Astrocyte (in vitro differentiated cells and primary cell): ENCODE measurements at regions not wholly inside any gene's neighbourhood (a gene's known extent, or its start where the extent isn't known, plus 50 kb on each side); places are given as distances from the start of the nearest gene placed in this dataset.
"Not testable (repeated sequence)": the region's sequence is repeated elsewhere in the genome, so short reads cannot be mapped to it uniquely, and the experiment has no call there.

Experiments used
- DNase-seq: peaks from one replicate; pipeline ENCODE4 v3.0.0-alpha.2; 2010; ENCODE audit warnings: low read depth
- FAIRE-seq: peaks from 2 replicates; lab custom pipeline; 2011; peaks lifted over from hg19 to GRCh38; lab: Jason Lieb, UNC
- H2AFZ ChIP-seq: 2 replicates; pipeline ENCODE4 v1.6.0; 2012; ENCODE audit warnings: low read depth, low read length, inconsistent platforms
- H3K27ac ChIP-seq: 2 replicates; pipeline ENCODE4 v1.5.1; 2011; ENCODE audit warnings: low read depth, low read length, inconsistent platforms
- H3K27me3 ChIP-seq: 2 replicates; pipeline ENCODE4 v1.6.0; 2011; ENCODE audit warnings: low read length, inconsistent platforms; ENCODE audit not compliant: insufficient read depth
- H3K36me3 ChIP-seq: 2 replicates; pipeline ENCODE4 v1.5.1; 2011; ENCODE audit warnings: low read length, inconsistent platforms; ENCODE audit not compliant: insufficient read depth
- H3K4me1 ChIP-seq: 2 replicates; pipeline ENCODE4 v1.5.1; 2011; ENCODE audit warnings: low read length, inconsistent platforms; ENCODE audit not compliant: insufficient read depth
- H3K4me2 ChIP-seq: 2 replicates; pipeline ENCODE4 v1.6.0; 2012; ENCODE audit warnings: low read length, inconsistent platforms
- H3K4me3 ChIP-seq: 2 replicates; pipeline ENCODE4 v1.5.1; 2011; ENCODE audit warnings: low read depth, mild to moderate bottlenecking, low read length, inconsistent platforms; ENCODE audit not compliant: insufficient read depth
- H3K79me2 ChIP-seq: 2 replicates; pipeline ENCODE4 v1.6.0; 2012; ENCODE audit warnings: mild to moderate bottlenecking, low read length, inconsistent platforms; ENCODE audit not compliant: insufficient read depth
- H3K9ac ChIP-seq: 2 replicates; pipeline ENCODE4 v1.6.0; 2012; ENCODE audit warnings: mild to moderate bottlenecking, low read length, inconsistent platforms
- H3K9me3 ChIP-seq: 2 replicates; pipeline ENCODE4 v1.5.1; 2012; ENCODE audit warnings: low read depth, mild to moderate bottlenecking, low read length, inconsistent platforms; ENCODE audit not compliant: insufficient read depth
- H4K20me1 ChIP-seq: 2 replicates; pipeline ENCODE4 v1.6.0; 2012; ENCODE audit warnings: low read length, inconsistent platforms; ENCODE audit not compliant: insufficient read depth
- H3K27ac Mint-ChIP-seq: one replicate; pipeline ENCODE4 v1.8.0; 2021; ENCODE audit warnings: mild to moderate bottlenecking, mixed read lengths; ENCODE audit not compliant: unreplicated experiment
- H3K27me3 Mint-ChIP-seq: one replicate; pipeline ENCODE4 v1.8.0; 2021; ENCODE audit warnings: low read depth, mixed read lengths; ENCODE audit not compliant: unreplicated experiment
- H3K36me3 Mint-ChIP-seq: one replicate; pipeline ENCODE4 v1.8.0; 2021; ENCODE audit warnings: low read depth, mixed read lengths; ENCODE audit not compliant: unreplicated experiment
- H3K4me1 Mint-ChIP-seq: one replicate; pipeline ENCODE4 v1.8.0; 2021; ENCODE audit warnings: low read depth, mixed read lengths; ENCODE audit not compliant: unreplicated experiment
- H3K4me3 Mint-ChIP-seq: one replicate; pipeline ENCODE4 v1.8.0; 2021; ENCODE audit warnings: mild to moderate bottlenecking, moderate library complexity, mixed read lengths; ENCODE audit not compliant: unreplicated experiment
- H3K9me3 Mint-ChIP-seq: one replicate; pipeline ENCODE4 v1.8.0; 2021; ENCODE audit warnings: mild to moderate bottlenecking, mixed read lengths; ENCODE audit not compliant: unreplicated experiment
- EZH2 ChIP-seq: IDR thresholded peaks from 2 replicates; pipeline ENCODE4 v1.6.1; 2012; ENCODE audit warnings: mild to moderate bottlenecking, low read length, inconsistent platforms; ENCODE audit not compliant: insufficient read depth
- TF ChIP-seq, protein P1 (sequence below): IDR thresholded peaks from 2 replicates; pipeline ENCODE4 v1.5.1; 2011; ENCODE audit warnings: low read depth, mild to moderate bottlenecking, inconsistent platforms, low read length, moderate library complexity; ENCODE audit not compliant: insufficient read depth

DNA sequence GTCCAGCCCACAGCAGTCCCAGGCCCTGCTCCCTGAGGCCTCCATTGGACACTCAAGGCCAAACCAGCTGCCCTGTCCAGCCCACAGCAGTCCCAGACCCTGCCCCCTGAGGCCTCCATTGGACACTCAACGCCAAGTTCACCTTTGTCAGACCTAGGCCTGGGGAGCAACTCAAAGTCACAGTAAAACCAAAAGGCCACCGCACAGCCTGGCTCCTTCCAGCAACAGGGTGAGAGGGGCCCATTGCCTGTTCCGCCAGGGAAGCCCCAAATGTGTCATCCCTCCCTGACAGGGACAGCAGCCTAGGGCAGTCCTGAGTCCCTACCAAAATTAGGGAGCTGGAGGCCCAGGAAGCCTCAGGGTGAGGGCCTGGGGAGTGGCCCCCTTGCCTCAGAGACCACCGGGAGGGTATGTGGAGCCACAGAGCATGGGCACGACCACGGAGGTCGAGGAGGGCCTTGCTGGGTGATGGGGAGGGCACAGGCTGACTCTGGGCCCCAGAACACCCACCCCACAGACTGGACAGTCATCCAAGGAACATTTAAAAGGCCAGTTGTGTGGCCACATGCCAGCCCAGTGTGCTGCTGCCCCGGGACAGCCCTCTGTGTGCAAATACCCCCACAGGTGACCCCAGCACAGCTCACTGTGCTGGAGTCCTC, 66.5 kb upstream of the PPP2R2D start:
- Mint-ChIP-seq H3K27me3 (peaks cover 18% of the 10 kb centered on the region), H3K27ac (no peak overlapping the region), H3K4me1 (peaks cover 3% of the 10 kb centered on the region), H3K9me3 (no peaks in the 10 kb centered on the region), H3K36me3 (no peaks in the 10 kb centered on the region), H3K4me3 (no peak overlapping the region)
- no peak overlapping the region for H3K4me2 ChIP-seq
- H3K36me3 ChIP-seq = no peaks in the 10 kb centered on the region
- H3K9ac ChIP-seq = no peak overlapping the region
- no peaks in the 10 kb centered on the region for H3K27me3 ChIP-seq
- no peaks in the 10 kb centered on the region for H3K4me1 ChIP-seq
- DNase-seq = no peak
- no peaks in the 10 kb centered on the region for H4K20me1 ChIP-seq
- H3K9me3 ChIP-seq = no peaks in the 10 kb centered on the region
- no peaks in the 10 kb centered on the region for H3K79me2 ChIP-seq
- TF ChIP-seq, protein P1, sequence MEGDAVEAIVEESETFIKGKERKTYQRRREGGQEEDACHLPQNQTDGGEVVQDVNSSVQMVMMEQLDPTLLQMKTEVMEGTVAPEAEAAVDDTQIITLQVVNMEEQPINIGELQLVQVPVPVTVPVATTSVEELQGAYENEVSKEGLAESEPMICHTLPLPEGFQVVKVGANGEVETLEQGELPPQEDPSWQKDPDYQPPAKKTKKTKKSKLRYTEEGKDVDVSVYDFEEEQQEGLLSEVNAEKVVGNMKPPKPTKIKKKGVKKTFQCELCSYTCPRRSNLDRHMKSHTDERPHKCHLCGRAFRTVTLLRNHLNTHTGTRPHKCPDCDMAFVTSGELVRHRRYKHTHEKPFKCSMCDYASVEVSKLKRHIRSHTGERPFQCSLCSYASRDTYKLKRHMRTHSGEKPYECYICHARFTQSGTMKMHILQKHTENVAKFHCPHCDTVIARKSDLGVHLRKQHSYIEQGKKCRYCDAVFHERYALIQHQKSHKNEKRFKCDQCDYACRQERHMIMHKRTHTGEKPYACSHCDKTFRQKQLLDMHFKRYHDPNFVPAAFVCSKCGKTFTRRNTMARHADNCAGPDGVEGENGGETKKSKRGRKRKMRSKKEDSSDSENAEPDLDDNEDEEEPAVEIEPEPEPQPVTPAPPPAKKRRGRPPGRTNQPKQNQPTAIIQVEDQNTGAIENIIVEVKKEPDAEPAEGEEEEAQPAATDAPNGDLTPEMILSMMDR = no peak
- TF ChIP-seq EZH2 = no peak
- H3K4me3 ChIP-seq = no peak overlapping the region
- H2AFZ ChIP-seq = no peak overlapping the region
- no peak overlapping the region for H3K27ac ChIP-seq
- FAIRE-seq = no peak

DNA sequence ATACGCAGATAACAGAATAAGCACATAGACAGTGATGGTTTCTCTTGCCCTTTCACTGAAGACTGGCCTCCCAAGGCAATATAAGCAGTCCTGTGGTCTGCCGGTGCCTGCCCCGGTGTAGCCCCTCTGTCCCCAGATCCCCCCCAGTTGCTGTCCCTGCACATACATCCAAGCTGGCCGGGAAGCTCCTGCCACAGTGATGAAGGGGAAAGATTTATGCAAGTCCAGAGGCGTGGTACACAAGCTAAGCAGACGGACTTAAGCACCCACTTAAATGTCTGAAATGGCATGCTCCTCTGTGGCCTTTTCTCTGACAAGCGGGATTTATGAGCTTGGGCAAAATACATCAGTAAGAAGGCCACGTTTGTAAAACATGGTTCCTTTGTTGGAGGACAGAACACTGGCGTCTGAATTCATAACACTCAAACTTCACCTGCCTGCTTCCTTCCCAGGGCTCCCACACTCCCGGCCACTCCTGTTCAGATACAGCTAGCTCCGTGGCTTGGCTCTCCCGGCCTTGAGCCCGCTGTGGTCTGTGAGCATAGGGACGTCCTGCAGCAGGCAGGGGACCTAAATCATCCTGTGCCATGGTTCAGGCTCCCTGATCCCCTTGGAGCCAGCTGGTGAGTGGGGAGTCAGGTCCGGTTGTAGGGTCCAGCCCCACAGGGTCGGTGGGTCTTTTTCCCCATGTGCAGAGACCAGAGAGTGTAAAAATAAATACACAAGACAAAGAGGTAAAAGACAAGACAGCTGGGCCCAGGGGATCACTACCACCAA, 61.7 kb upstream of the PPP2R2D start:
- H3K9ac ChIP-seq = no peak overlapping the region
- H3K27me3 ChIP-seq = no peaks in the 10 kb centered on the region
- H3K27me3 Mint-ChIP-seq = peaks cover 14% of the 10 kb centered on the region
- H3K36me3 ChIP-seq = no peaks in the 10 kb centered on the region
- no peaks in the 10 kb centered on the region for H3K4me1 Mint-ChIP-seq
- no peak overlapping the region for H3K27ac Mint-ChIP-seq
- no peak overlapping the region for H3K4me2 ChIP-seq
- no peaks in the 10 kb centered on the region for H3K4me1 ChIP-seq
- no peaks in the 10 kb centered on the region for H3K9me3 Mint-ChIP-seq
- H4K20me1 ChIP-seq = no peaks in the 10 kb centered on the region
- H2AFZ ChIP-seq = no peak overlapping the region
- H3K9me3 ChIP-seq = no peaks in the 10 kb centered on the region
- no peak for DNase-seq
- no peaks in the 10 kb centered on the region for H3K36me3 Mint-ChIP-seq
- no peak for FAIRE-seq
- H3K27ac ChIP-seq = no peak overlapping the region
- no peak overlapping the region for H3K4me3 Mint-ChIP-seq
- H3K79me2 ChIP-seq = no peaks in the 10 kb centered on the region
- no peak overlapping the region for H3K4me3 ChIP-seq
- TF ChIP-seq, protein P1 = no peak
- no peak for TF ChIP-seq EZH2

DNA sequence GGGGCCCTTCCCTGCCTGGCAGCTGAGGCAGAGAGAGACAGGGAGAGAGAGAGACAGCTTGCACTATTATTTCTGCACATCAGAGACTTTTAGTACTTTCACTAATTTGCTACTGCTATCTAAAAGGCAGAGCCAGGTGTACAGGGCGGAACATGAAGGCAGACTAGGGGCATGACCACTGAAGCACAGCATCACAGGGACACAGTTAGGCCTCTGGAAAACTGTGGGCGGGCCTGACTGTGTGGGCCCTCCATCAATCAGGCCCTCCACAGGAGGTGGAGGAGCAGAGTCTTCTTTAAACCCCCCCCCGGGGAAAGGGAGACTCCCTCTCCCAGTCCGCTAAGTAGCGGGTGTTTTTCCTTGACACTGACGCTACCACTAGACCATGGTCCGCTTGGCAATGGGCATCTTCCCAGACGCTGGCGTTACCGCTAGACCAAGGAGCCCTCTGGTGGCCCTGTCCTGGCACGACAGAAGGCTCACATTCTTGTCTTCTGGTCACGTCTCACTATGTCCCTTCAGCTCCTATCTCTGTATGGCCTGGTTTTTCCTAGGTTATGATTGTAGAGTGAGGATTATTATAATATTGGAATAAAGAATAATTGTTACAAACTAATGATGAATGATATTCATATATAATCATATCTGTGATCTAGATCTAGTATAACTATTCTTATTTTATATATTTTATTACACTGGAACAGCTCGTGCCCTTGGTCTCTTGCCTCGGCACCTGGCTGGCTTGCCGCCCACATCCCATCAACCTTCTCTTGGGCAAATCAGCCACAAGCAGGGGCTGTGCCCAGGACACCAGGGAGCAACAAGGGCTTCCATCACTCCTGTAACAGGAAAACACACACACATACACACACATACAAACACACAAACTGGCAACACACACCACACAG, 60.7 kb upstream of the PPP2R2D start:
- not testable (repeated sequence) for H3K9me3 Mint-ChIP-seq, H2AFZ ChIP-seq, DNase-seq, H3K4me1 ChIP-seq, H3K27me3 ChIP-seq, H3K4me1 Mint-ChIP-seq, H4K20me1 ChIP-seq, FAIRE-seq, H3K4me2 ChIP-seq, H3K4me3 Mint-ChIP-seq, H3K4me3 ChIP-seq, H3K27ac Mint-ChIP-seq, H3K9ac ChIP-seq, H3K9me3 ChIP-seq, H3K79me2 ChIP-seq, H3K27ac ChIP-seq, H3K36me3 ChIP-seq, H3K36me3 Mint-ChIP-seq
- H3K27me3 Mint-ChIP-seq = peaks cover 22% of the 10 kb centered on the region
